HepG2 (cell line): ENCODE measurements at regions not wholly inside any gene's neighbourhood (a gene's known extent, or its start where the extent isn't known, plus 50 kb on each side); places are given as distances from the start of the nearest gene placed in this dataset.

Experiments
- ATAC-seq: fragments of 200-7000 bp; cut with Tn5 transposase; 3 replicates; pipeline ENCODE4 v1.9.1; 2020; ENCODE audit warnings: mild to moderate bottlenecking, moderate library complexity
- BruUV-seq: library from RNA; stranded (reverse); fragments of 400-500 nt; replicated peaks from 2 replicates; lab custom pipeline; 2021; lab: Mats Ljungman, UMichigan
- CTCF ChIA-PET: fragments of 300-600 bp; formaldehyde crosslinking; extraction: SDS; loops from one replicate; lab custom pipeline; 2021; ENCODE audit warnings: low total read pairs, inconsistent platforms, low intra/inter-chr PET ratio; lab: Yijun Ruan, JAX
- POLR2A ChIA-PET: fragments of 350-600 bp; sonication (Branson Sonifier 250); formaldehyde crosslinking; loops from one replicate; lab custom pipeline; 2020; ENCODE audit warnings: antibody characterized with exemption, inconsistent platforms; lab: Yijun Ruan, JAX
- DNase-seq: peaks from one replicate; pipeline ENCODE4 v3.0.0-alpha.2; 2015; ENCODE audit warnings: low spot score
- FAIRE-seq: peaks from 3 replicates; lab custom pipeline; 2011; peaks lifted over from hg19 to GRCh38; lab: Jason Lieb, UNC
- H2AFZ ChIP-seq: one replicate; pipeline ENCODE4 v1.6.1; 2011; ENCODE audit warnings: low read length, inconsistent platforms
- H3K27ac ChIP-seq: fragments of 300-600 bp; 3 replicates; pipeline ENCODE4 v1.8.0; 2011; ENCODE audit warnings: mixed run types, mild to moderate bottlenecking, mixed read lengths, low read length, inconsistent platforms; ENCODE audit not compliant: insufficient read depth; ENCODE audit errors: extremely low read length
- H3K27me3 ChIP-seq, 2 experiments: fragments of 200-600 bp in 1 of 2; 2 replicates in 1 of 2; 3 replicates in 1 of 2; pipeline versions ENCODE4 v1.6.0 to v1.8.0; 2011; ENCODE audit warnings: low read length in 2 of 2, mild to moderate bottlenecking in 2 of 2, moderate library complexity in 2 of 2, inconsistent platforms in 1 of 2; ENCODE audit not compliant: insufficient read depth in 2 of 2, control insufficient read depth in 1 of 2
- H3K36me3 ChIP-seq, 2 experiments: fragments of 200-600 bp in 1 of 2; replicated peaks in 1 of 2; 2 replicates in 1 of 2; 3 replicates in 1 of 2; pipeline versions ENCODE4 v1.5.1 to v1.8.0; 2011; ENCODE audit warnings: low read length in 2 of 2, inconsistent platforms in 1 of 2; ENCODE audit not compliant: insufficient read depth in 2 of 2, control insufficient read depth in 1 of 2
- H3K4me1 ChIP-seq: 2 replicates; pipeline ENCODE4 v1.5.1; 2012; ENCODE audit warnings: low read length, inconsistent platforms; ENCODE audit not compliant: insufficient read depth
- H3K4me2 ChIP-seq: 2 replicates; pipeline ENCODE4 v1.6.0; 2011; ENCODE audit warnings: low read depth, low read length, inconsistent platforms
- H3K4me3 ChIP-seq, 3 experiments: fragments of 200-600 bp in 1 of 3; sonication (generic), shearing (Covaris generic) in 1 of 3; replicated peaks in 1 of 3; 2 replicates each; pipeline ENCODE4 v1.5.1; 2011 to 2016; ENCODE audit warnings: low read length in 3 of 3, inconsistent platforms in 2 of 3, low read depth in 2 of 3, mild to moderate bottlenecking in 2 of 3, control low read depth in 1 of 3, mixed read lengths in 1 of 3; ENCODE audit not compliant: insufficient read depth in 1 of 3
- H3K79me2 ChIP-seq: one replicate; pipeline ENCODE4 v1.6.1; 2011; ENCODE audit warnings: low read length, inconsistent platforms; ENCODE audit not compliant: insufficient read depth
- H3K9ac ChIP-seq: 2 replicates; pipeline ENCODE4 v1.6.0; 2011; ENCODE audit warnings: mild to moderate bottlenecking, low read depth, low read length, inconsistent platforms; ENCODE audit not compliant: insufficient read depth
- H3K9me3 ChIP-seq: 2 replicates; pipeline ENCODE4 v1.5.1; 2012; ENCODE audit warnings: mild to moderate bottlenecking, low read length
- H4K20me1 ChIP-seq: 2 replicates; pipeline ENCODE4 v1.6.0; 2011; ENCODE audit warnings: inconsistent platforms, mild to moderate bottlenecking, low read length, moderate library complexity; ENCODE audit not compliant: insufficient read depth
- ELF3 ChIP-seq: IDR thresholded peaks from 2 replicates; pipeline ENCODE4 v1.6.1; 2016; ENCODE audit warnings: missing genetic modification reagents, missing compliant biosample characterization
- KIAA2018 ChIP-seq: sonication (generic); formaldehyde crosslinking; IDR thresholded peaks from 2 replicates; pipeline ENCODE4 v1.5.0; 2020; ENCODE audit warnings: mild to moderate bottlenecking, missing genetic modification reagents, borderline replicate concordance
- NR1H2 ChIP-seq: sonication (generic); formaldehyde crosslinking; IDR thresholded peaks from 2 replicates; pipeline ENCODE4 v1.8.1; 2022; ENCODE audit warnings: low read depth, missing genetic modification reagents, borderline replicate concordance
- THAP9 ChIP-seq: sonication (generic); formaldehyde crosslinking; IDR thresholded peaks from 2 replicates; pipeline ENCODE4; 2020; ENCODE audit warnings: missing genetic modification reagents, mild to moderate bottlenecking, borderline replicate concordance
- WGBS: methylation state at CpG from one replicate; pipeline ENCODE4 v1.1.6; 2017; ENCODE audit warnings: low lambda C conversion rate; 5-methylcytosine and 5-hydroxymethylcytosine counted together
- in situ Hi-C: cut with HindIII; loops from 2 replicates; pipeline ENCODE4 v1.10.0; 2017; ENCODE audit warnings: low pct_unique_long_range_greater_than_20kb; ENCODE audit not compliant: extremely low pct_ligation_motif_present
- intact Hi-C: fragments of 100-400 bp; cut with micrococcal nuclease; formaldehyde crosslinking; loops from one replicate; pipeline ENCODE4 v1.10.0; 2022; ENCODE audit not compliant: unreplicated experiment

- ATAC-seq (no peak), DNase-seq (no peak), FAIRE-seq (no peak)
- 24% methylated on average over 1 of the region's 1 CpG for WGBS
- Histone ChIP-seq H3K27ac (no peak overlapping the region), H3K79me2 (no peaks in the 10 kb centered on the region), H4K20me1 (no peaks in the 10 kb centered on the region), H3K4me3 (no peak overlapping the region), H3K4me1 (no peaks in the 10 kb centered on the region), H3K36me3 (no peaks in the 10 kb centered on the region), H3K9me3 (no peaks in the 10 kb centered on the region), H3K27me3 (no peaks in the 10 kb centered on the region), H3K9ac (no peak overlapping the region), H2AFZ (no peak overlapping the region), H3K4me2 (no peak overlapping the region)
- POLR2A ChIA-PET, result no interaction called here
- in situ Hi-C loops, result no loop called here
- intact Hi-C loops, result no loop called here
- CTCF ChIA-PET, result no interaction called here
- BruUV-seq, result no TSS peak
- TF ChIP-seq KIAA2018 (CRISPR knock-in tag), result no peak
- TF ChIP-seq NR1H2 (CRISPR knock-in tag), result no peak
- TF ChIP-seq THAP9, result no peak
- TF ChIP-seq ELF3, result no peak
Measured at GRCh38 chr14:55942826-55943225, 175.4 kb upstream of the PELI2 start.
